H1 (cell line): ENCODE measurements at regions not wholly inside any gene's neighbourhood (a gene's known extent, or its start where the extent isn't known, plus 50 kb on each side); places are given as distances from the start of the nearest gene placed in this dataset.

Experiments
- CTCF ChIA-PET: fragments of 300-600 bp; sonication (Branson Sonifier 250); formaldehyde crosslinking; loops from one replicate; lab custom pipeline; 2021; ENCODE audit not compliant: partially characterized antibody; lab: Charles Lee
- POLR2A ChIA-PET: fragments of 300-600 bp; sonication (Branson Sonifier 250); formaldehyde crosslinking; loops from one replicate; lab custom pipeline; 2021; ENCODE audit warnings: inconsistent platforms; ENCODE audit not compliant: partially characterized antibody; lab: Charles Lee
- DNase-seq, 2 experiments: peaks; one replicate each; pipeline versions ENCODE4 v3.0.0 to v3.0.0-alpha.2; 2010 to 2022; ENCODE audit warnings: low spot score in 2 of 2, low read depth in 1 of 2, mixed read lengths in 1 of 2
- FAIRE-seq: peaks from 2 replicates; lab custom pipeline; 2011; peaks lifted over from hg19 to GRCh38; lab: Jason Lieb, UNC
- H2AFZ ChIP-seq: 2 replicates; pipeline ENCODE4 v1.8.1; 2012; ENCODE audit warnings: low read length, inconsistent platforms
- H2AK5ac ChIP-seq: 2 replicates; pipeline ENCODE4 v1.6.1; 2013; ENCODE audit warnings: low read depth, low read length
- H2BK120ac ChIP-seq: replicated peaks from 2 replicates; pipeline ENCODE3; 2013; ENCODE audit warnings: low read depth, low read length, inconsistent platforms
- H2BK12ac ChIP-seq: 2 replicates; pipeline ENCODE4 v1.6.1; 2013; ENCODE audit warnings: low read depth, low read length
- H2BK15ac ChIP-seq: 2 replicates; pipeline ENCODE4 v1.6.1; 2013; ENCODE audit warnings: low read length
- H2BK20ac ChIP-seq: 2 replicates; pipeline ENCODE4 v1.6.1; 2013; ENCODE audit warnings: low read length
- H2BK5ac ChIP-seq: 2 replicates; pipeline ENCODE4 v1.6.1; 2013; ENCODE audit warnings: low read depth, low read length
- H3K14ac ChIP-seq: 2 replicates; pipeline ENCODE4 v1.6.1; 2013; ENCODE audit warnings: inconsistent platforms; ENCODE audit not compliant: insufficient read length
- H3K18ac ChIP-seq: 2 replicates; pipeline ENCODE4 v1.6.1; 2013; ENCODE audit warnings: low read length; ENCODE audit errors: extremely low read depth
- H3K23ac ChIP-seq: 2 replicates; pipeline ENCODE4 v1.6.1; 2013; ENCODE audit warnings: inconsistent platforms; ENCODE audit not compliant: insufficient read length
- H3K23me2 ChIP-seq: 2 replicates; pipeline ENCODE4 v1.6.1; 2013; ENCODE audit warnings: low read depth, low read length
- H3K27ac ChIP-seq: 2 replicates; pipeline ENCODE4 v1.6.1; 2011; ENCODE audit warnings: low read depth, low read length, inconsistent platforms
- H3K27me3 ChIP-seq, 4 experiments: replicated peaks in 1 of 4; 1 replicate in 1 of 4; 2 replicates in 3 of 4; pipeline versions ENCODE4 v1.6.1 to v1.8.1; 2011 to 2013; ENCODE audit warnings: low read length in 3 of 4, mild to moderate bottlenecking in 3 of 4, inconsistent platforms in 2 of 4, mixed read lengths in 2 of 4, moderate library complexity in 1 of 4; ENCODE audit not compliant: control insufficient read depth in 3 of 4, insufficient read depth in 3 of 4; ENCODE audit errors: extremely low read depth in 1 of 4
- H3K36me3 ChIP-seq, 4 experiments: 2 replicates each; pipeline versions ENCODE4 v1.6.1 to v1.8.1; 2011 to 2013; ENCODE audit warnings: mild to moderate bottlenecking in 4 of 4, low read length in 3 of 4, moderate library complexity in 2 of 4, control low read depth in 1 of 4, inconsistent platforms in 1 of 4; ENCODE audit not compliant: insufficient read depth in 4 of 4, control insufficient read depth in 2 of 4
- H3K4ac ChIP-seq: replicated peaks from 2 replicates; pipeline ENCODE3; 2013; ENCODE audit warnings: low read length, low read depth, mixed read lengths, inconsistent platforms; ENCODE audit not compliant: insufficient read length
- H3K4me1 ChIP-seq, 4 experiments: replicated peaks in 1 of 4; 1 replicate in 1 of 4; 2 replicates in 3 of 4; pipeline versions ENCODE4 v1.6.1 to v1.8.1; 2011 to 2013; ENCODE audit warnings: low read length in 3 of 4, inconsistent platforms in 2 of 4, mixed read lengths in 1 of 4; ENCODE audit not compliant: insufficient read depth in 4 of 4, control insufficient read depth in 3 of 4
- H3K4me2 ChIP-seq, 2 experiments: 2 replicates each; pipeline versions ENCODE4 v1.6.1 to v1.8.1; 2011 to 2013; ENCODE audit warnings: low read depth in 2 of 2, low read length in 2 of 2, control low read depth in 1 of 2, inconsistent platforms in 1 of 2, mild to moderate bottlenecking in 1 of 2; ENCODE audit not compliant: insufficient read depth in 1 of 2
- H3K4me3 ChIP-seq, 4 experiments: fragments of 200-600, 300-600 bp in 1 of 4; sonication (generic), shearing (Covaris generic), sonication (Bioruptor Twin) in 1 of 4; 2 replicates each; pipeline versions ENCODE4 v1.5.1 to v1.8.1; 2011 to 2016; ENCODE audit warnings: low read length in 4 of 4, low read depth in 3 of 4, control low read depth in 2 of 4, inconsistent platforms in 2 of 4, mild to moderate bottlenecking in 2 of 4, mixed read lengths in 1 of 4, moderate library complexity in 1 of 4; ENCODE audit not compliant: insufficient read depth in 2 of 4; ENCODE audit errors: extremely low read depth in 1 of 4
- H3K56ac ChIP-seq: replicated peaks from 2 replicates; pipeline ENCODE3; 2013; ENCODE audit warnings: low read depth, mild to moderate bottlenecking, mixed read lengths, low read length, inconsistent platforms; ENCODE audit not compliant: insufficient read length
- H3K79me1 ChIP-seq: 2 replicates; pipeline ENCODE4 v1.6.1; 2013; ENCODE audit warnings: low read depth, low read length, control low read depth
- H3K79me2 ChIP-seq, 2 experiments: 2 replicates each; pipeline versions ENCODE4 v1.6.1 to v1.8.1; 2012 to 2013; ENCODE audit warnings: low read length in 2 of 2, mild to moderate bottlenecking in 2 of 2, inconsistent platforms in 1 of 2; ENCODE audit not compliant: insufficient read depth in 2 of 2, control insufficient read depth in 1 of 2
- H3K9ac ChIP-seq, 4 experiments: replicated peaks in 1 of 4; 1 replicate in 1 of 4; 2 replicates in 3 of 4; pipeline versions ENCODE4 v1.6.1 to v1.8.1; 2011 to 2013; ENCODE audit warnings: low read depth in 3 of 4, low read length in 3 of 4, control low read depth in 2 of 4, mild to moderate bottlenecking in 2 of 4, moderate library complexity in 2 of 4, inconsistent platforms in 1 of 4; ENCODE audit errors: extremely low read depth in 1 of 4
- H3K9me3 ChIP-seq, 2 experiments: 2 replicates each; pipeline versions ENCODE4 v1.6.1 to v1.8.1; 2012 to 2013; ENCODE audit warnings: mild to moderate bottlenecking in 2 of 2, moderate library complexity in 2 of 2, control low read depth in 1 of 2, inconsistent platforms in 1 of 2, low read depth in 1 of 2, low read length in 1 of 2, mixed read lengths in 1 of 2; ENCODE audit not compliant: insufficient read depth in 2 of 2
- H4K20me1 ChIP-seq, 2 experiments: replicated peaks in 1 of 2; 2 replicates each; pipeline versions ENCODE3 to v1.8.1; 2011 to 2013; ENCODE audit warnings: inconsistent platforms in 2 of 2, low read length in 2 of 2, mild to moderate bottlenecking in 1 of 2; ENCODE audit not compliant: insufficient read depth in 2 of 2, control insufficient read depth in 1 of 2
- H4K5ac ChIP-seq: 2 replicates; pipeline ENCODE4 v1.6.1; 2013; ENCODE audit warnings: low read length, low read depth, mixed read lengths, inconsistent platforms; ENCODE audit not compliant: insufficient read length
- H4K8ac ChIP-seq: 2 replicates; pipeline ENCODE4 v1.8.0; 2013; ENCODE audit warnings: mild to moderate bottlenecking, moderate library complexity, low read length, inconsistent platforms; ENCODE audit not compliant: insufficient read depth; ENCODE audit errors: extremely low read depth
- H4K91ac ChIP-seq: replicated peaks from 2 replicates; pipeline ENCODE3; 2013; ENCODE audit warnings: low read length, mixed read lengths, inconsistent platforms; ENCODE audit not compliant: insufficient read length
- ATF3 ChIP-seq: IDR thresholded peaks from 2 replicates; pipeline ENCODE4 v1.6.1; 2011; ENCODE audit warnings: low read depth, mild to moderate bottlenecking, low read length; ENCODE audit not compliant: insufficient read depth
- NANOG ChIP-seq: IDR thresholded peaks from 2 replicates; pipeline ENCODE4 v1.6.1; 2011; ENCODE audit warnings: low read length, low read depth, mild to moderate bottlenecking, inconsistent platforms; ENCODE audit not compliant: insufficient read depth, poor library complexity, severe bottlenecking
- RAD21 ChIP-seq, 2 experiments: IDR thresholded peaks in 1 of 2; conservative IDR thresholded peaks in 1 of 2; 2 replicates each; pipeline ENCODE4 v1.6.1; 2011; ENCODE audit warnings: low read depth in 2 of 2, low read length in 2 of 2, improper control_type of control experiment in 1 of 2, inconsistent platforms in 1 of 2, mild to moderate bottlenecking in 1 of 2, moderate library complexity in 1 of 2
- RFX5 ChIP-seq: IDR thresholded peaks from 2 replicates; pipeline ENCODE4 v1.6.1; 2011; ENCODE audit warnings: low read depth, low read length, improper control_type of control experiment, borderline replicate concordance
- RXRA ChIP-seq: IDR thresholded peaks from 2 replicates; pipeline ENCODE4 v1.6.1; 2011; ENCODE audit warnings: low read depth, mild to moderate bottlenecking, low read length, moderate library complexity; ENCODE audit not compliant: insufficient read depth
- SIX5 ChIP-seq: IDR thresholded peaks from 2 replicates; pipeline ENCODE4 v1.6.1; 2011; ENCODE audit warnings: mild to moderate bottlenecking, low read depth, low read length
- SP1 ChIP-seq: IDR thresholded peaks from 2 replicates; pipeline ENCODE4 v1.6.1; 2011; ENCODE audit warnings: low read depth, low read length
- SRF ChIP-seq: IDR thresholded peaks from 2 replicates; pipeline ENCODE4 v1.6.1; 2011; ENCODE audit warnings: mild to moderate bottlenecking, low read depth, low read length, moderate library complexity
- TBP ChIP-seq: IDR thresholded peaks from 2 replicates; pipeline ENCODE4 v1.6.1; 2011; ENCODE audit warnings: low read depth, low read length, improper control_type of control experiment
- YY1 ChIP-seq: IDR thresholded peaks from 2 replicates; pipeline ENCODE4 v1.6.1; 2011; ENCODE audit warnings: low read depth, mild to moderate bottlenecking, low read length
- ZNF274 ChIP-seq: IDR thresholded peaks from 2 replicates; pipeline ENCODE4 v1.7.0; 2012; ENCODE audit warnings: low read length, borderline replicate concordance; ENCODE audit errors: extremely low read depth
- whole genome bisulfite sequencing, 2 experiments: shearing (Covaris generic) in 1 of 2; methylation state at CpG; one replicate each; pipeline versions ENCODE4 v1.1.6 to v1.1.7; 2013 to 2015; ENCODE audit warnings: low lambda C conversion rate in 2 of 2, mixed read lengths in 2 of 2, inconsistent platforms in 1 of 2, low coverage in 1 of 2, missing lambda C conversion rate in 1 of 2; ENCODE audit not compliant: insufficient replicate concordance in 2 of 2, insufficient coverage in 1 of 2, insufficient read length in 1 of 2; ENCODE audit errors: extremely low coverage in 1 of 2, missing lambda C conversion rate in 1 of 2; 5-methylcytosine and 5-hydroxymethylcytosine counted together
- TF ChIP-seq, protein P1 (sequence below): IDR thresholded peaks from 2 replicates; pipeline ENCODE4 v1.6.1; 2012; ENCODE audit warnings: inconsistent platforms

GRCh38 chr7:84363741-84364140 is 169.2 kb upstream of the SEMA3A start (continued):
- no peak for TF ChIP-seq RXRA

DNA sequence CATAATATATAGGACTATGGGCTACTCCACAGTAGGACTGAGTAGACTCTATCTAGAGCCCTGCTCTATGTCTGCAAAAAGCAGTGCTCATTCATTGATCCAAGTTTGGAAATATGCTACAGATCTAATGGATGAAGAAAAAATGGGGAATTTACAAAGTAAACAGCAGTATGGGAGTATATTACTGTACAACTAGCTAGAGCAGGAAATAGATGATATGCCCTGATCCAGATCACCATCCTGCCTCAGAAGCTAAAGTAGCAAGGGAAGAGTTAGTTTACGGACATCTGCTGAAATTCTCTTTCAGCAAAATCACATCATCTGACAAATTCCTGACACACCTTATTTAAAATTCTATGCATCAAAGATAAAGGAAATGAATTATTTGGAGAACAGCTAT is 168.2 kb upstream of the SEMA3A start:
- Histone ChIP-seq H3K27me3 (no peaks in the 10 kb centered on the region), H2BK12ac (no peak overlapping the region), H3K23ac (no peak overlapping the region), H4K8ac (no peak overlapping the region), H3K79me2 (no peaks in the 10 kb centered on the region), H3K9ac (no peak overlapping the region), H2AFZ (0 out of 2 replicates have a peak overlapping the region, but pooled peaks have one; percentile 12), H3K4me2 (no peak overlapping the region), H2AK5ac (no peak overlapping the region), H3K79me1 (no peaks in the 10 kb centered on the region), H2BK120ac (no peak overlapping the region), H3K14ac (no peak overlapping the region), H2BK15ac (no peak overlapping the region), H3K4ac (no peak overlapping the region), H3K36me3 (no peaks in the 10 kb centered on the region), H3K9me3 (no peaks in the 10 kb centered on the region), H3K4me1 (no peaks in the 10 kb centered on the region), H4K20me1 (no peaks in the 10 kb centered on the region), H4K5ac (no peak overlapping the region), H2BK20ac (no peak overlapping the region), H3K23me2 (no peaks in the 10 kb centered on the region), H3K18ac (no peak overlapping the region), H3K4me3 (no peak overlapping the region), H4K91ac (no peak overlapping the region), H3K27ac (no peak overlapping the region), H2BK5ac (no peak overlapping the region), H3K56ac (no peak overlapping the region)
- whole genome bisulfite sequencing, 2 experiments = 96% methylated on average over 1 of the region's 1 CpG; no CpG with 5 or more reads in 1 of the 2 experiments
- FAIRE-seq (no peak), DNase-seq (no peak)
- ChIA-PET CTCF (no interaction called here), POLR2A (no interaction called here)
- TF ChIP-seq YY1 (no peak), ZNF274 (no peak), NANOG (no peak), SRF (no peak), SP1 (no peak), RXRA (no peak), SIX5 (no peak), RFX5 (no peak), TBP (no peak), RAD21 (IDR thresholded peaks at IDR 0.05 in 1 of 2, conservative IDR thresholded peaks at IDR 0.05 in 1 of 2; ENCODE audit: low read depth in 2 of 2, low read length in 2 of 2) (no peak), ATF3 (no peak)
- TF ChIP-seq, protein P1, sequence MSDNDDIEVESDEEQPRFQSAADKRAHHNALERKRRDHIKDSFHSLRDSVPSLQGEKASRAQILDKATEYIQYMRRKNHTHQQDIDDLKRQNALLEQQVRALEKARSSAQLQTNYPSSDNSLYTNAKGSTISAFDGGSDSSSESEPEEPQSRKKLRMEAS = no peak
